ENCODE measurements at regions not wholly inside any gene's neighbourhood (a gene's known extent, or its start where the extent isn't known, plus 50 kb on each side); places are given as distances from the start of the nearest gene placed in this dataset.
"Not testable (repeated sequence)": the region's sequence is repeated elsewhere in the genome, so short reads cannot be mapped to it uniquely, and the experiment has no call there.

GRCh38 chr3:38968891-38969290, 82.9 kb downstream of the SCN11A start:
- no peak for DNase-seq (ENCODE audit: low read depth, low spot score)

GRCh38 chr3:38968403-38968802, 83.3 kb downstream of the SCN11A start:
- in situ Hi-C loops (cut with HindIII; ENCODE audit: low pct_unique_long_range_greater_than_20kb, low sequenced_read_pairs): no loop called here
- no peak for DNase-seq (ENCODE audit: low read depth, low spot score)

More at GRCh38 chr3:38968891-38969290, 82.9 kb downstream of the SCN11A start:
- in situ Hi-C loops (cut with HindIII; ENCODE audit: low pct_unique_long_range_greater_than_20kb, low sequenced_read_pairs): no loop called here

- DNase-seq (ENCODE audit: low read depth, low spot score): no peak
- in situ Hi-C loops (cut with HindIII; ENCODE audit: low pct_unique_long_range_greater_than_20kb, low sequenced_read_pairs): no loop called here
Observed at GRCh38 chr3:38967693-38967989, 84.1 kb downstream of the SCN11A start.

- no peak for DNase-seq (ENCODE audit: low read depth, low spot score)
- in situ Hi-C loops (cut with HindIII; ENCODE audit: low pct_unique_long_range_greater_than_20kb, low sequenced_read_pairs): no loop called here
Observed at GRCh38 chr3:38966811-38967692, 84.7 kb downstream of the SCN11A start.

- in situ Hi-C loops (cut with HindIII; ENCODE audit: low pct_unique_long_range_greater_than_20kb, low sequenced_read_pairs): no loop called here
- no peak for DNase-seq (ENCODE audit: low read depth, low spot score)
Observed at GRCh38 chr3:38964646-38965045, 87.1 kb downstream of the SCN11A start.

GRCh38 chr3:38964204-38964603, 87.5 kb downstream of the SCN11A start:
- no peak for DNase-seq (ENCODE audit: low read depth, low spot score)
- in situ Hi-C loops (cut with HindIII; ENCODE audit: low pct_unique_long_range_greater_than_20kb, low sequenced_read_pairs): no loop called here

GRCh38 chr3:38960953-38961622, 90.7 kb downstream of the SCN11A start:
- DNase-seq (ENCODE audit: low read depth, low spot score): peak; percentile 63
- in situ Hi-C loops (cut with HindIII; ENCODE audit: low pct_unique_long_range_greater_than_20kb, low sequenced_read_pairs): no loop called here

GRCh38 chr3:38960042-38960622, 91.6 kb downstream of the SCN11A start:
- DNase-seq (ENCODE audit: low read depth, low spot score): no peak
- in situ Hi-C loops (cut with HindIII; ENCODE audit: low pct_unique_long_range_greater_than_20kb, low sequenced_read_pairs): no loop called here

GRCh38 chr3:38958026-38958720, 93.6 kb downstream of the SCN11A start:
- no peak for DNase-seq (ENCODE audit: low read depth, low spot score)
- in situ Hi-C loops (cut with HindIII; ENCODE audit: low pct_unique_long_range_greater_than_20kb, low sequenced_read_pairs): no loop called here

- in situ Hi-C loops (cut with HindIII; ENCODE audit: low pct_unique_long_range_greater_than_20kb, low sequenced_read_pairs): no loop called here
- DNase-seq (ENCODE audit: low read depth, low spot score): no peak
Observed at GRCh38 chr3:38957296-38957695, 94.4 kb downstream of the SCN11A start.

GRCh38 chr3:38952721-38953120, 99.0 kb downstream of the SCN11A start:
- no peak for DNase-seq (ENCODE audit: low read depth, low spot score)
- in situ Hi-C loops (cut with HindIII; ENCODE audit: low pct_unique_long_range_greater_than_20kb, low sequenced_read_pairs): no loop called here

- DNase-seq (ENCODE audit: low read depth, low spot score); in situ Hi-C loops (cut with HindIII; ENCODE audit: low pct_unique_long_range_greater_than_20kb, low sequenced_read_pairs): not testable (repeated sequence)
Observed at GRCh38 chr3:38951167-38951566, 100.6 kb downstream of the SCN11A start.

GRCh38 chr3:38950581-38950980, 101.2 kb downstream of the SCN11A start:
- in situ Hi-C loops (cut with HindIII; ENCODE audit: low pct_unique_long_range_greater_than_20kb, low sequenced_read_pairs): no loop called here
- DNase-seq (ENCODE audit: low read depth, low spot score): no peak

GRCh38 chr3:38949994-38950393, 101.8 kb downstream of the SCN11A start:
- no peak for DNase-seq (ENCODE audit: low read depth, low spot score)
- in situ Hi-C loops (cut with HindIII; ENCODE audit: low pct_unique_long_range_greater_than_20kb, low sequenced_read_pairs): no loop called here

GRCh38 chr3:38940394-38940793, 111.3 kb downstream of the SCN11A start:
- DNase-seq (ENCODE audit: low read depth, low spot score): no peak
- in situ Hi-C loops (cut with HindIII; ENCODE audit: low pct_unique_long_range_greater_than_20kb, low sequenced_read_pairs): no loop called here

GRCh38 chr3:38925351-38925750, 109.3 kb upstream of the SCN10A start:
- in situ Hi-C loops (cut with HindIII; ENCODE audit: low pct_unique_long_range_greater_than_20kb, low sequenced_read_pairs): no loop called here

GRCh38 chr3:38916706-38917105, 100.7 kb upstream of the SCN10A start:
- no peak for DNase-seq (ENCODE audit: low read depth, low spot score)
- in situ Hi-C loops (cut with HindIII; ENCODE audit: low pct_unique_long_range_greater_than_20kb, low sequenced_read_pairs): no loop called here

More at GRCh38 chr3:38925351-38925750, 109.3 kb upstream of the SCN10A start:
- no peak for DNase-seq (ENCODE audit: low read depth, low spot score)

GRCh38 chr3:38907426-38907825, 91.4 kb upstream of the SCN10A start:
- in situ Hi-C loops (cut with HindIII; ENCODE audit: low pct_unique_long_range_greater_than_20kb, low sequenced_read_pairs): no loop called here
- no peak for DNase-seq (ENCODE audit: low read depth, low spot score)

All from SK-MEL-5 (cell line).